Tibial artery (tissue), 4 donors: ENCODE measurements at regions not wholly inside any gene's neighbourhood (a gene's known extent, or its start where the extent isn't known, plus 50 kb on each side); places are given as distances from the start of the nearest gene placed in this dataset.
"Not testable (repeated sequence)": the region's sequence is repeated elsewhere in the genome, so short reads cannot be mapped to it uniquely, and the experiment has no call there.

Experiments
- DNase-seq, 2 donors: peaks; one replicate each; pipeline ENCODE4 v3.0.0-alpha.2; 2019
- H3K27ac ChIP-seq, 2 donors: fragments of 200-600 bp; sonication (generic) in 1 of 2; 1 replicate in 1 of 2; 2 replicates in 1 of 2; pipeline ENCODE4 v1.5.1; 2018 to 2019; ENCODE audit warnings: mild to moderate bottlenecking in 1 of 2
- H3K27me3 ChIP-seq, 2 donors: fragments of 200-600 bp; sonication (generic) in 1 of 2; one replicate each; pipeline versions ENCODE4 v1.5.1 to v1.6.0; 2016 to 2019
- H3K36me3 ChIP-seq, 3 donors: fragments of 200-600 bp; sonication (generic) in 2 of 3; one replicate each; pipeline ENCODE4 v1.5.1; 2016 to 2019; ENCODE audit warnings: mild to moderate bottlenecking in 2 of 3
- H3K4me1 ChIP-seq, 4 donors: fragments of 200-600 bp; sonication (generic) in 2 of 4; 1 replicate in 3 of 4; 2 replicates in 1 of 4; pipeline ENCODE4 v1.5.1; 2016 to 2019
- H3K4me3 ChIP-seq, 2 donors: fragments of 200-600 bp; sonication (generic) in 1 of 2; 1 replicate in 1 of 2; 2 replicates in 1 of 2; pipeline ENCODE4 v1.5.1; 2018 to 2019; ENCODE audit warnings: mild to moderate bottlenecking in 2 of 2
- H3K9me3 ChIP-seq, 3 donors: fragments of 200-600 bp; sonication (generic) in 1 of 3; one replicate each; pipeline ENCODE4 v1.5.1; 2016 to 2019
- CTCF ChIP-seq, 2 experiments: fragments of 200-600 bp in 1 of 2; fragments of 450-650 bp in 1 of 2; IDR thresholded peaks; one replicate each; pipeline ENCODE4 v1.5.1; 2017 to 2019; ENCODE audit warnings: antibody characterized with exemption in 2 of 2, mild to moderate bottlenecking in 1 of 2, moderate library complexity in 1 of 2
- intact Hi-C: fragments of 100-400 bp; cut with DNase I; formaldehyde crosslinking; loops from one replicate; pipeline ENCODE4 v1.15.0; 2023; ENCODE audit warnings: low total_unique reads

DNA sequence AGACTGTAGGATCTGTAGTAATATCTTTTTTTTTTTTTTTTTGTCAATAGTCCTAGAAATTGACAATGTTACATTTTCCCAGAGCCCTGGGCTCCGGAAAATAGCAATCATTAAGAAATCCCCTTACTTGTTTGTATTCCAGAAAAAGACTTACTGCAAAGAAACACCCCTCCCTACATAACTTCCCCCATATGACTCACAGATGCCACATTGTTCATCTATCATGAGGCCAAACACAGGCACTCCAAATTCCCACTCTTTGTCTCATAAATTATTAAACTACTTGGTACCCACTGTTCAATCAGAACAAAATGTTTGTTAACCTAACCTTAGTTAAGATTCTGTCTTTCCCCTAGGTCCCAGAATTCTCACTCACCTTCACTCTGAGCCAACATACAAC, 53.5 kb downstream of the TEX51 start:
- intact Hi-C loops = no loop called here
- TF ChIP-seq CTCF (IDR thresholded peaks at IDR 0.05) = no peak
- Histone ChIP-seq H3K4me1 (no peaks in the 10 kb centered on the region), H3K27me3 (peaks cover 0 to 4% of the 10 kb centered on the region in 2 donors), H3K9me3 (no peaks in the 10 kb centered on the region), H3K4me3 (no peak overlapping the region), H3K36me3 (no peaks in the 10 kb centered on the region), H3K27ac (no peak overlapping the region)
- no peak for DNase-seq

DNA sequence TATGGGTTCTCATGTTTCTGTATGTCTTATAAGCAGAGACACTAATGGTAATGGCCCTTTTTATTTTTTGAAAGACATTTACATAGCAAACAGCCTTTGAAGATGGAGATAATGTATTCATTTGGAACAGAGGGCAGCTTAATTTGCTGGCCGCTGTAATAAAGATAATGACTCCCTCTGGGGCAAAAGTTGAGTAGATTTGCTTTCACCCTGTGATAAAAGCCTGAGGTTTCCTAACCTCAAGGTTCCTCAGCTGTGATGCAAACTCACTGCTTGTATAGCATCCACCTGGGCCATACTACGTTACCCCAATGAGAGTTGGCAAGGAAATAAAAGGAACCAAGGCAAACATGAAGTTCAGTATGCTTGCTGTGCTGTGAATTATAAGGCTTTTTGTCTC, 54.8 kb downstream of the TEX51 start:
- no peak for TF ChIP-seq CTCF (IDR thresholded peaks at IDR 0.05)
- H3K9me3 ChIP-seq = no peaks in the 10 kb centered on the region
- peaks cover 0 to 4% of the 10 kb centered on the region in 2 donors for H3K27me3 ChIP-seq
- no peak overlapping the region for H3K4me3 ChIP-seq
- intact Hi-C loops = no loop called here
- H3K36me3 ChIP-seq = no peaks in the 10 kb centered on the region
- H3K27ac ChIP-seq = no peak overlapping the region
- no peak for DNase-seq
- no peaks in the 10 kb centered on the region for H3K4me1 ChIP-seq

DNA sequence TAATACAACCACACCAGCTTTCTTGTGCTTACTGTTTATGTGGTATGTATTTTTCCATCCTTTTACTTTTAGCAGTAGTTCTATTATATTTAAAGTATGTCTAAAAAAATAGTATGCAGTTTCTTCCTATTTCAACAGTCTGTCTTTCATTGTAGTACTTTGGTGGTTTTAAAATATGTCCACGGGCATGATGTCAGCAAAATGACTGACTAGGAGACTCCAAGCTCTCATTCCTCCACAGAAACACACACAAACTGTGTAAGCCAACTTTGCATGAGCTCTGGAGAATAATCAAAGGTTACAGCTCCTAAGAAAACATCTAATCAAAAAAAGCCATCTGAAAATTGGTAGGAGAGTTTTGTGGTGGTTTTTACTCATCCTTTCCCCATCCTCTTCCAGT, 56.1 kb downstream of the TEX51 start:
- Histone ChIP-seq H3K27me3 (peaks cover 0 to 4% of the 10 kb centered on the region in 2 donors), H3K9me3 (no peaks in the 10 kb centered on the region), H3K27ac (no peak overlapping the region), H3K4me3 (no peak overlapping the region), H3K4me1 (no peaks in the 10 kb centered on the region), H3K36me3 (no peaks in the 10 kb centered on the region)
- intact Hi-C loops = no loop called here
- DNase-seq = no peak
- no peak for TF ChIP-seq CTCF (IDR thresholded peaks at IDR 0.05)

DNA sequence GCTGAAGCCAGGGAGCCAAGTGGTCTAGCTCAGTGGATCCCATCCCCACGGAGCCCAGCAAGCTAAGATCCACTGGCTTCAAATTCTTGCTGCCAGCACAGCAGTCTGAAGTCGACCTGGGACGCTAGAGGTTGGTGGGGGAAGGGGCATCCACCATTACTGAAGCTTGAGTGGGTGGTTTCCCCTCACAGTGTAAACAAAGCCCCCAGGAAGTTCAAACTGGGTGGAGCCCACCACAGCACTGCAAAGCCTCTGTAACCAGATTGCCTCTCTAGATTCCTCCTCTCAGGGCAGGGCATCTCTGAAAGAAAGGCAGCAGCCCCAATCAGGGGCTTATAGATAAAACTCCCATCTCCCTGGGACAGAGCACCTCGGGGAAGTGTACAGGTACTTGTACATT, 58.1 kb downstream of the TEX51 start:
- H3K4me1 ChIP-seq, H3K36me3 ChIP-seq, H3K27me3 ChIP-seq, intact Hi-C loops, H3K27ac ChIP-seq, DNase-seq, H3K4me3 ChIP-seq, H3K9me3 ChIP-seq: not testable (repeated sequence)

GRCh38 chr2:126963390-126963789, 64.7 kb downstream of the TEX51 start:
- Histone ChIP-seq H3K27me3 (no peaks in the 10 kb centered on the region), H3K9me3 (no peaks in the 10 kb centered on the region), H3K4me1 (no peaks in the 10 kb centered on the region), H3K4me3 (no peak overlapping the region), H3K27ac (no peak overlapping the region), H3K36me3 (no peaks in the 10 kb centered on the region)
- intact Hi-C loops = no loop called here
- no peak for TF ChIP-seq CTCF (IDR thresholded peaks at IDR 0.05)
- DNase-seq = no peak

DNA sequence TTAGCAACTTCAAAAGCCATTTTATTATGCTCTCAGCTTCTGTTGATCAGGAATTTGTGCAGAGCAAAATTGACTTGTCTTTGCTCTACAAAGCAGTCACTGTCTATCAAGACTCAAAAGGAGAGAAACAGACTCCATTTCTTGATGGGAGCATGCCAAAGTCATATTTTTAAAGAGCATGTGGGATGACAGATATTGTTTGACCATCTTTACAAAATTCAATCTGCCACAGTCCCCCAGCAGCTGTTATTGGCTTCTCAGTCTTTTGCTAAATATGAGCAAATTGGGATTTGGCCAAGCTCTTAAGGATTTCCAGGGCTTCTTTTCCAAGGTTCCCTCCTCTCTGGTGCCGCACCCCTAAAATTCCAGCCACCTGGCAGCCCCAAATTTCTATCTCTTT, 67.9 kb downstream of the TEX51 start:
- intact Hi-C loops = no loop called here
- no peak for TF ChIP-seq CTCF (IDR thresholded peaks at IDR 0.05)
- H3K27me3 ChIP-seq = peaks cover 0 to 5% of the 10 kb centered on the region in 2 donors
- no peak overlapping the region for H3K4me3 ChIP-seq
- H3K9me3 ChIP-seq = no peaks in the 10 kb centered on the region
- H3K4me1 ChIP-seq = peaks cover 0 to 6% (median under 1%) of the 10 kb centered on the region in 4 donors
- no peaks in the 10 kb centered on the region for H3K36me3 ChIP-seq
- no peak for DNase-seq
- no peak overlapping the region for H3K27ac ChIP-seq
